Upper lobe of left lung (tissue), 4 donors: ENCODE measurements at regions not wholly inside any gene's neighbourhood (a gene's known extent, or its start where the extent isn't known, plus 50 kb on each side); places are given as distances from the start of the nearest gene placed in this dataset.

Experiments
- CTCF ChIP-seq, 6 experiments: fragments of 450-650 bp in 4 of 6; fragments of 200-600 bp in 2 of 6; sonication (generic) in 2 of 6; IDR thresholded peaks; one replicate each; pipeline ENCODE4 v1.5.1; 2016 to 2019; ENCODE audit warnings: antibody characterized with exemption in 6 of 6
- POLR2A ChIP-seq, 4 donors: fragments of 450-650 bp; IDR thresholded peaks; one replicate each; pipeline ENCODE4 v1.5.1; 2016 to 2017; ENCODE audit warnings: antibody characterized with exemption in 4 of 4, mild to moderate bottlenecking in 2 of 4
- POLR2AphosphoS5 ChIP-seq, 2 donors: sonication (generic); formaldehyde crosslinking; IDR thresholded peaks; one replicate each; pipeline ENCODE4 v1.5.1; 2017; ENCODE audit warnings: antibody characterized with exemption in 2 of 2

GRCh38 chr2:57869758-57870344 is 176.8 kb upstream of the VRK2 start:
- TF ChIP-seq CTCF (IDR thresholded peaks at IDR 0.05) (no peak), POLR2A (IDR thresholded peaks at IDR 0.05) (no peak), POLR2AphosphoS5 (IDR thresholded peaks at IDR 0.05) (no peak)
